Progenitor cell of endocrine pancreas (in vitro differentiated cells): ENCODE measurements at regions not wholly inside any gene's neighbourhood (a gene's known extent, or its start where the extent isn't known, plus 50 kb on each side); places are given as distances from the start of the nearest gene placed in this dataset.

Experiments used
- DNase-seq: peaks from one replicate; pipeline ENCODE4 v3.0.0; 2021; ENCODE audit warnings: low spot score; ENCODE audit not compliant: unreplicated experiment
- H3K27ac Mint-ChIP-seq: 2 replicates; pipeline ENCODE4 v1.8.0; 2021; ENCODE audit warnings: mild to moderate bottlenecking, moderate library complexity, mixed read lengths
- H3K27me3 Mint-ChIP-seq: 2 replicates; pipeline ENCODE4 v1.8.0; 2021; ENCODE audit warnings: mixed read lengths
- H3K36me3 Mint-ChIP-seq: 2 replicates; pipeline ENCODE4 v1.8.0; 2022; ENCODE audit warnings: mixed read lengths; ENCODE audit not compliant: insufficient read depth
- H3K4me1 Mint-ChIP-seq: 2 replicates; pipeline ENCODE4 v1.8.0; 2021; ENCODE audit warnings: low read depth, mixed read lengths
- H3K4me3 Mint-ChIP-seq: 2 replicates; pipeline ENCODE4 v1.8.0; 2021; ENCODE audit warnings: low read depth, mild to moderate bottlenecking, moderate library complexity, mixed read lengths
- H3K9me3 Mint-ChIP-seq: 2 replicates; pipeline ENCODE4 v1.8.0; 2021; ENCODE audit warnings: low read depth, mixed read lengths
- TF ChIP-seq, protein P1 (sequence below): fragments of 200-600 bp; sonication (generic); IDR thresholded peaks from one replicate; pipeline ENCODE4 v1.5.0; 2021; ENCODE audit warnings: antibody characterized with exemption, mild to moderate bottlenecking; ENCODE audit not compliant: unreplicated experiment

DNA sequence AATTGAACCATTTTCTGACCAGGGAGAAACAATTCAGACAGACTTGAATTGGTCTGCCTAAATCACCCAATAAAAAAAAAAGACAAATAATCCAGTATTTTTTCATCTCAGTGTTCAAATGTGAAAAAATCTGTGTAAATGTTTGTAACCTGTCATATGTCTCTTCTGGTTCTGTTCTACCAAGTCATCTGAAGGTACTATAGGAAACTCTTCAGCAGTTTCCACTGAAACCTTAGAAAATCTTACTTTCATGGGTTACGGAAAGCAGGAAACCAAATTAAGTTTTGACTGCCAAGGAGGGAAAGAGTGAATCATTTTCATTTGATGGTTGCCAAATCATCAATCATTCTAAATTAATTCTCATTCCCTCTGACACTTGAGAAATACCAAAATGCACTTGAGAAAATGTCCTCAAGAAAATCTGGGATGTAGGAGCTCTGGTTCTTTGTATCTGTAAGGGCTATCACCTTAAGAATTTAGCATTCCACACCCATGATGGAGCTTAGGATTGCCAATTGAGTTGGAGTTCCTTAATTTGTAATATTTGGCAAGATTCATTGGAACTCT is 278.2 kb upstream of the KCNH8 start:
- Mint-ChIP-seq H3K27me3 (no peaks in the 10 kb centered on the region), H3K36me3 (no peaks in the 10 kb centered on the region), H3K4me3 (no peak overlapping the region), H3K27ac (no peak overlapping the region), H3K9me3 (no peaks in the 10 kb centered on the region), H3K4me1 (no peaks in the 10 kb centered on the region)
- DNase-seq, result no peak
- TF ChIP-seq, protein P1, sequence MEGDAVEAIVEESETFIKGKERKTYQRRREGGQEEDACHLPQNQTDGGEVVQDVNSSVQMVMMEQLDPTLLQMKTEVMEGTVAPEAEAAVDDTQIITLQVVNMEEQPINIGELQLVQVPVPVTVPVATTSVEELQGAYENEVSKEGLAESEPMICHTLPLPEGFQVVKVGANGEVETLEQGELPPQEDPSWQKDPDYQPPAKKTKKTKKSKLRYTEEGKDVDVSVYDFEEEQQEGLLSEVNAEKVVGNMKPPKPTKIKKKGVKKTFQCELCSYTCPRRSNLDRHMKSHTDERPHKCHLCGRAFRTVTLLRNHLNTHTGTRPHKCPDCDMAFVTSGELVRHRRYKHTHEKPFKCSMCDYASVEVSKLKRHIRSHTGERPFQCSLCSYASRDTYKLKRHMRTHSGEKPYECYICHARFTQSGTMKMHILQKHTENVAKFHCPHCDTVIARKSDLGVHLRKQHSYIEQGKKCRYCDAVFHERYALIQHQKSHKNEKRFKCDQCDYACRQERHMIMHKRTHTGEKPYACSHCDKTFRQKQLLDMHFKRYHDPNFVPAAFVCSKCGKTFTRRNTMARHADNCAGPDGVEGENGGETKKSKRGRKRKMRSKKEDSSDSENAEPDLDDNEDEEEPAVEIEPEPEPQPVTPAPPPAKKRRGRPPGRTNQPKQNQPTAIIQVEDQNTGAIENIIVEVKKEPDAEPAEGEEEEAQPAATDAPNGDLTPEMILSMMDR, result no peak

DNA sequence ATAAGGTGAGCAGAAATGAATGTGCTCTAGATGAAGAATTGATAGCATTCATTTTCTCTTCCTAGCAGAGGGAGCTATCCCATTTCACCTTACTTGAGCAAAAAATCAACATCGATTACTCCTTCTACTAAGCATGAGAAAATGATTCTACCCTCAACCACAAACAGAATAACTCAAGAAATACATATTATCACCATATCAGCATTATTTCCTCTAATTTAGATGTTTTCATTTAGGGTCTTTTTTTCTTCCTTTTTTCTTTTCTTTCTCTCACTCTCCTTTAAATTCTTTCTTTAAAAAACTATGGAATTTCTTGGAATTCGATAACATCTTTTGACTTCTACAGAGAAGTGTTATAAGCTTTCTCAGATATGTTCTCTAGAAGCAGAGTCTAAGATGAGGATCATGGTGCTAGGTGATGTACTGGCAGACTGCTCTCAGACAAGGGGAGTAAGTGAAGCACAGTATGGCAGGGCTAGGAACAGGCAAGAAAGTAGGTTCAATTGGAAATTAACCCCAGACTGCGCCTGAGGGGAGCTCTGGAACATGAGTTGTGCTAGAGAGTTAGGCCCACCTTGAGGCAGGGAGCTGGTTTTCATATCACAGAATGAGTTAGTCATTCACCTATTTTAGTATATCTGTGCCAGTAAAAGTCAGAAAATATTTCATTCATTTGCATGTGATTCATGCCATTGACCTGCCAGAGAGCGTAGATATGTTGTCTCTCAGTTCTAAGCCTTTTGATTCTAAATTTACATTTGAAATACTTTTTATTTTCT is 279.2 kb upstream of the KCNH8 start:
- Mint-ChIP-seq H3K9me3 (no peaks in the 10 kb centered on the region), H3K27ac (no peak overlapping the region), H3K27me3 (no peaks in the 10 kb centered on the region), H3K4me1 (no peaks in the 10 kb centered on the region), H3K4me3 (no peak overlapping the region), H3K36me3 (no peaks in the 10 kb centered on the region)
- DNase-seq, result no peak
- TF ChIP-seq, protein P1, result no peak

DNA sequence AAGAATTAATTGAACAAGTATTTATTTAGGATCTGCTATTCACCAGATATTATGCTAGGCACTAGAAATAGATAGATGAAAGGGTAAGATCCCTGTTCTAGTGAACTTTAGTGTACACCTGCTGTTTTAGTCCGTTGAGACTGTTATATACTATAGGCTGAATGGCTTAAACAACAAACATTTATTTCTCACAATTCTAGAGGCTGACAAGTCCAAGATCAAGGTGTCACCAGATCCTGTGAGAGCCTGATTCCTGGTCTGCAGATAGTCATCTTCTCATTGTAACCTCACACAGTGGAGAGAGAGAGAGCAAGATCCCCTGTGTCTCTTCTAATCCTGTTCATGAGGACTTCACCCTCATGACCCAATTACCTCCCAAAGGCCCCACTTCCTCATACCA is 281.4 kb upstream of the KCNH8 start:
- DNase-seq, result no peak
- Mint-ChIP-seq H3K27me3 (no peaks in the 10 kb centered on the region), H3K36me3 (no peaks in the 10 kb centered on the region), H3K9me3 (no peaks in the 10 kb centered on the region), H3K4me3 (no peak overlapping the region), H3K27ac (no peak overlapping the region), H3K4me1 (no peaks in the 10 kb centered on the region)
- TF ChIP-seq, protein P1, result no peak

DNA sequence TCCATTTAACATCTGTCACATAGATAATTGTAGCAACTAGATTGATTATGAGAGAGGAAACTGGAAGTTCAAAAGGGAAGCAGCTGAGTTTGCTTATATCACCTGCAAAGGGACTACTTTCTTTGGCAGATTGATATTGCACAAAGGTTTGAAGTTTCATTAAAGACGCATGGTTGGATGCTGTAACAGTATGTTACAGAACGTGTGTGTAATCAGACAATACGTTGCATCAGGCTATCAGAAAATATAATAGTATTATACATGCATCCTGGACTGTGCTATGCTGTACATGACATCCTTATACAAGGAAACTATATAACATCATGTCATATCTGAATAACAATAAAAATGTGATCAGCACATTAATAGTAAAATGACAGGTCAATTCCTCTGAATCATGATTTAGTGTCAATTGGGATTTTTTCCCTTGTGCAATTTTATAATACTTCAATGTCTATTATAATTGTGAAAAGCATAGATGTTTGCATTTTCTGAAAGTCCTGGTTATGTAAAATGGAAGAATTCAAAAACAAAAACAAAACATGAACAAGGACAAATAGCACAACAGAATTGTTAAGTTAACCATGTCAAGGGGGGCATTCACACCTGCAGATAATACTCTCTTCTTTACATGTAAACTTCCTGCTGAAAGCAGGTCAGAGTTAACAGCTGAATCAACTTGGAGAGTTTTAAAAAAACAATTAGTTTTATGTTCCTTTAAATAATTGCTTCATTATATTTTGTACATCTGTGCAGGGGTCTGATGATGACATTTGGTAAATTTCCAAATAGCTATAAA is 283.2 kb upstream of the KCNH8 start:
- DNase-seq, result no peak
- Mint-ChIP-seq H3K4me1 (no peaks in the 10 kb centered on the region), H3K36me3 (no peaks in the 10 kb centered on the region), H3K27me3 (no peaks in the 10 kb centered on the region), H3K9me3 (no peaks in the 10 kb centered on the region), H3K27ac (no peak overlapping the region), H3K4me3 (no peak overlapping the region)
- TF ChIP-seq, protein P1, result no peak

DNA sequence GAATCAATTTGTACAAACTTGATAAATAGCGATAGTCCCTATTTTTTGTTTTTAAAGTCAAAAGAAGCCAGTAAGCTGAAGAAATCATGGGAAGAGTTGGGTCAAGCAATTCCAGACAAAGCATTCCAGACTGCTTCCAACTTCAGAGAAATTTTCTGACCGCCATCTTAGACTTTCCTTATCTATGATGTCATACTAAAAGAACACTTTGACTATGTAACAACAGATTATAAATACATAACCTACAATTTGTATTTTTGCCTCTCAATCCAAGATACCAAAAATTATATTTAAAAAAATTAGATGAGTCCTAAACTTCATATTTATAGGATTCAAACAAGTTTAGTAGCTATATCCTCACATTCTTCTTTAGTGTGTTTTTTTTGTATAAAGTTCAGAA is 286.2 kb upstream of the KCNH8 start:
- no peak overlapping the region for H3K27ac Mint-ChIP-seq

More for the DNA sequence above, 286.2 kb upstream of the KCNH8 start:
- DNase-seq, result no peak
- TF ChIP-seq, protein P1, result no peak
- H3K4me1 Mint-ChIP-seq, result no peaks in the 10 kb centered on the region
- H3K27me3 Mint-ChIP-seq, result no peaks in the 10 kb centered on the region
- no peaks in the 10 kb centered on the region for H3K9me3 Mint-ChIP-seq
- H3K4me3 Mint-ChIP-seq, result no peak overlapping the region
- H3K36me3 Mint-ChIP-seq, result no peaks in the 10 kb centered on the region
